ENCODE measurements at regions not wholly inside any gene's neighbourhood (a gene's known extent, or its start where the extent isn't known, plus 50 kb on each side); places are given as distances from the start of the nearest gene placed in this dataset.

GRCh38 chr4:74638689-74639088 is 155.6 kb downstream of the BTC start:
- ATAC-seq (no peak), DNase-seq (ENCODE audit: low spot score in 2 of 2) (no peak)
- H3K9me3 Mint-ChIP-seq = no peaks in the 10 kb centered on the region
- no peaks in the 10 kb centered on the region for H3K36me3 Mint-ChIP-seq
- H3K4me3 Mint-ChIP-seq = no peak overlapping the region
- no peak overlapping the region for H3K27ac Mint-ChIP-seq
- no peaks in the 10 kb centered on the region for H3K4me1 Mint-ChIP-seq

- Mint-ChIP-seq H3K4me3 (no peak overlapping the region), H3K4me1 (no peaks in the 10 kb centered on the region), H3K27ac (no peak overlapping the region), H3K36me3 (no peaks in the 10 kb centered on the region), H3K9me3 (no peaks in the 10 kb centered on the region)
- DNase-seq (ENCODE audit: low spot score in 2 of 2) (no peak), ATAC-seq (no peak)
Observed at GRCh38 chr4:74640111-74640903, 154.0 kb downstream of the BTC start.

GRCh38 chr4:74642006-74642405 is 152.3 kb downstream of the BTC start:
- Mint-ChIP-seq H3K27ac (no peak overlapping the region), H3K9me3 (no peaks in the 10 kb centered on the region), H3K4me3 (no peak overlapping the region), H3K36me3 (no peaks in the 10 kb centered on the region), H3K4me1 (no peaks in the 10 kb centered on the region)
- ATAC-seq = no peak
- no peak for DNase-seq (ENCODE audit: low spot score in 2 of 2)

GRCh38 chr4:74649193-74649592 is 145.1 kb downstream of the BTC start:
- DNase-seq (ENCODE audit: low spot score in 2 of 2) (no peak), ATAC-seq (no peak)
- Mint-ChIP-seq H3K27ac (no peak overlapping the region), H3K4me3 (no peak overlapping the region), H3K4me1 (no peaks in the 10 kb centered on the region), H3K36me3 (no peaks in the 10 kb centered on the region), H3K9me3 (no peaks in the 10 kb centered on the region)

GRCh38 chr4:74651198-74651597 is 143.1 kb downstream of the BTC start:
- Mint-ChIP-seq H3K4me3 (no peak overlapping the region), H3K9me3 (no peaks in the 10 kb centered on the region), H3K27ac (no peak overlapping the region), H3K36me3 (no peaks in the 10 kb centered on the region), H3K4me1 (no peaks in the 10 kb centered on the region)
- no peak for ATAC-seq
- DNase-seq (ENCODE audit: low spot score in 2 of 2) = no peak

- H3K4me3 Mint-ChIP-seq = no peak overlapping the region
- H3K27ac Mint-ChIP-seq = no peak overlapping the region
- no peaks in the 10 kb centered on the region for H3K4me1 Mint-ChIP-seq
- ATAC-seq = no peak
- DNase-seq (ENCODE audit: low spot score in 2 of 2) = no peak
- no peaks in the 10 kb centered on the region for H3K9me3 Mint-ChIP-seq
- H3K36me3 Mint-ChIP-seq = no peaks in the 10 kb centered on the region
Observed at GRCh38 chr4:74653331-74654229, 140.7 kb downstream of the BTC start.

- ATAC-seq (no peak), DNase-seq (ENCODE audit: low spot score in 2 of 2) (no peak)
- no peaks in the 10 kb centered on the region for H3K9me3 Mint-ChIP-seq
- no peaks in the 10 kb centered on the region for H3K36me3 Mint-ChIP-seq
- H3K4me1 Mint-ChIP-seq = no peaks in the 10 kb centered on the region
- H3K27ac Mint-ChIP-seq = no peak overlapping the region
- H3K4me3 Mint-ChIP-seq = no peak overlapping the region
Observed at GRCh38 chr4:74654230-74654681, 140.1 kb downstream of the BTC start.

GRCh38 chr4:74656596-74656995 is 137.7 kb downstream of the BTC start:
- DNase-seq (ENCODE audit: low spot score in 2 of 2) (no peak), ATAC-seq (no peak)
- Mint-ChIP-seq H3K4me1 (no peaks in the 10 kb centered on the region), H3K4me3 (no peak overlapping the region), H3K36me3 (no peaks in the 10 kb centered on the region), H3K27ac (no peak overlapping the region), H3K9me3 (no peaks in the 10 kb centered on the region)

- no peaks in the 10 kb centered on the region for H3K9me3 Mint-ChIP-seq
- no peak overlapping the region for H3K4me3 Mint-ChIP-seq
- ATAC-seq (no peak), DNase-seq (ENCODE audit: low spot score in 2 of 2) (no peak)
- no peaks in the 10 kb centered on the region for H3K4me1 Mint-ChIP-seq
- no peaks in the 10 kb centered on the region for H3K36me3 Mint-ChIP-seq
- H3K27ac Mint-ChIP-seq = no peak overlapping the region
Observed at GRCh38 chr4:74658116-74658515, 136.2 kb downstream of the BTC start.

- Mint-ChIP-seq H3K27ac (no peak overlapping the region), H3K4me3 (no peak overlapping the region), H3K36me3 (no peaks in the 10 kb centered on the region), H3K4me1 (no peaks in the 10 kb centered on the region), H3K9me3 (no peaks in the 10 kb centered on the region)
- ATAC-seq (no peak), DNase-seq (ENCODE audit: low spot score in 2 of 2) (no peak)
Observed at GRCh38 chr4:74659576-74660411, 134.5 kb downstream of the BTC start.

- Mint-ChIP-seq H3K4me3 (no peak overlapping the region), H3K36me3 (no peaks in the 10 kb centered on the region), H3K27ac (no peak overlapping the region), H3K4me1 (no peaks in the 10 kb centered on the region), H3K9me3 (no peaks in the 10 kb centered on the region)
- ATAC-seq = no peak
- no peak for DNase-seq (ENCODE audit: low spot score in 2 of 2)
Observed at GRCh38 chr4:74660866-74661265, 133.5 kb downstream of the BTC start.

- DNase-seq (ENCODE audit: low spot score in 2 of 2) (no peak), ATAC-seq (no peak)
- Mint-ChIP-seq H3K9me3 (no peaks in the 10 kb centered on the region), H3K36me3 (no peaks in the 10 kb centered on the region), H3K27ac (no peak overlapping the region), H3K4me1 (no peaks in the 10 kb centered on the region), H3K4me3 (no peak overlapping the region)
Observed at GRCh38 chr4:74661427-74662201, 132.7 kb downstream of the BTC start.

- Mint-ChIP-seq H3K4me1 (no peaks in the 10 kb centered on the region), H3K4me3 (no peak overlapping the region), H3K27ac (no peak overlapping the region), H3K36me3 (no peaks in the 10 kb centered on the region), H3K9me3 (no peaks in the 10 kb centered on the region)
- ATAC-seq (no peak), DNase-seq (ENCODE audit: low spot score in 2 of 2) (no peak)
Observed at GRCh38 chr4:74663631-74664030, 130.7 kb downstream of the BTC start.

- H3K27ac Mint-ChIP-seq = no peak overlapping the region
- no peaks in the 10 kb centered on the region for H3K36me3 Mint-ChIP-seq
- no peaks in the 10 kb centered on the region for H3K9me3 Mint-ChIP-seq
- DNase-seq (ENCODE audit: low spot score in 2 of 2) (no peak), ATAC-seq (peak; percentile 51)
- no peak overlapping the region for H3K4me3 Mint-ChIP-seq
- H3K4me1 Mint-ChIP-seq = no peaks in the 10 kb centered on the region
Observed at GRCh38 chr4:74665346-74665745, 129.0 kb downstream of the BTC start.

GRCh38 chr4:74665876-74666275 is 128.4 kb downstream of the BTC start:
- no peak for DNase-seq (ENCODE audit: low spot score in 2 of 2)
- ATAC-seq = no peak
- Mint-ChIP-seq H3K9me3 (no peaks in the 10 kb centered on the region), H3K27ac (no peak overlapping the region), H3K36me3 (no peaks in the 10 kb centered on the region), H3K4me1 (no peaks in the 10 kb centered on the region), H3K4me3 (no peak overlapping the region)

All from stimulated activated effector memory CD8-positive, alpha-beta T cell treated with anti-CD3 and anti-CD28 coated beads, Interleukin-12 subunit alpha, Interleukin-12 subunit beta, amount 100 ng/mL, for 72 hours (primary cell).